ENCODE measurements at regions not wholly inside any gene's neighbourhood (a gene's known extent, or its start where the extent isn't known, plus 50 kb on each side); places are given as distances from the start of the nearest gene placed in this dataset.

DNA sequence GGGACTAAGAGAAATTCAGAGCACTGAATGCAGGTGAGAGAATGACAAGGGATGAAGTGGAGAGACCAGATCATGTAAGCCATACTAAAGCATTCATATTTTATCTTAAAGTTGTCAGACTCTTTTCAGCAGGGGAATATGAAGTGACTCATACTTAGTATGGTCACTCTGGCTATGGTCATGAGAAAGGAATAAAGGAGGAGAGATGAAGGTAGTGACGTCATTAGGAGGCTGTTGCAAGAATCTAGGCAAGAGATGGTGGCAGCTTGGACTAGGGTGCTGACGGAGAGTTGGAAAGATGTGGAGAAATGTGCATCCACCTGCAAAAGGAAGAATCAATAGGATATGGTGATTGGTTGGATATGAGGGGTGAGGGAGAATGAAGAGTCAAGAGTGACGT lies 203.2 kb upstream of the ACVR2A start:
- TF ChIP-seq, protein P1, sequence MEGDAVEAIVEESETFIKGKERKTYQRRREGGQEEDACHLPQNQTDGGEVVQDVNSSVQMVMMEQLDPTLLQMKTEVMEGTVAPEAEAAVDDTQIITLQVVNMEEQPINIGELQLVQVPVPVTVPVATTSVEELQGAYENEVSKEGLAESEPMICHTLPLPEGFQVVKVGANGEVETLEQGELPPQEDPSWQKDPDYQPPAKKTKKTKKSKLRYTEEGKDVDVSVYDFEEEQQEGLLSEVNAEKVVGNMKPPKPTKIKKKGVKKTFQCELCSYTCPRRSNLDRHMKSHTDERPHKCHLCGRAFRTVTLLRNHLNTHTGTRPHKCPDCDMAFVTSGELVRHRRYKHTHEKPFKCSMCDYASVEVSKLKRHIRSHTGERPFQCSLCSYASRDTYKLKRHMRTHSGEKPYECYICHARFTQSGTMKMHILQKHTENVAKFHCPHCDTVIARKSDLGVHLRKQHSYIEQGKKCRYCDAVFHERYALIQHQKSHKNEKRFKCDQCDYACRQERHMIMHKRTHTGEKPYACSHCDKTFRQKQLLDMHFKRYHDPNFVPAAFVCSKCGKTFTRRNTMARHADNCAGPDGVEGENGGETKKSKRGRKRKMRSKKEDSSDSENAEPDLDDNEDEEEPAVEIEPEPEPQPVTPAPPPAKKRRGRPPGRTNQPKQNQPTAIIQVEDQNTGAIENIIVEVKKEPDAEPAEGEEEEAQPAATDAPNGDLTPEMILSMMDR (IDR thresholded peaks at IDR 0.05) = no peak
- no peak for TF ChIP-seq POLR2A (IDR thresholded peaks at IDR 0.05)
